ENCODE measurements at regions not wholly inside any gene's neighbourhood (a gene's known extent, or its start where the extent isn't known, plus 50 kb on each side); places are given as distances from the start of the nearest gene placed in this dataset.

- TF ChIP-seq CTCF (IDR thresholded peaks at IDR 0.05; ENCODE audit: low read depth, low read length): no peak
- TF ChIP-seq EZH2phosphoT487 (IDR thresholded peaks at IDR 0.05; ENCODE audit: low read depth): no peak
- Histone ChIP-seq H2AFZ (ENCODE audit: low read depth, low read length) (no peak overlapping the region), H4K20me1 (ENCODE audit: insufficient read depth, low read length) (no peaks in the 10 kb centered on the region), H3K27ac (ENCODE audit: low read length) (no peak overlapping the region), H3K79me2 (ENCODE audit: low read length) (no peaks in the 10 kb centered on the region), H3K4me1 (ENCODE audit: low read length) (no peaks in the 10 kb centered on the region), H3K36me3 (replicated peaks; ENCODE audit: low read depth, low read length) (no peaks in the 10 kb centered on the region), H3K27me3 (ENCODE audit: low read depth, low read length) (no peaks in the 10 kb centered on the region), H3K9ac (ENCODE audit: low read length) (no peak overlapping the region), H3K4me3 (ENCODE audit: low read length) (no peak overlapping the region), H3K9me3 (ENCODE audit: insufficient read depth, low read length) (no peaks in the 10 kb centered on the region), H3K4me2 (ENCODE audit: low read length) (no peak overlapping the region)
Observed at GRCh38 chr20:6492271-6493055, 275.0 kb upstream of the BMP2 start.

- Histone ChIP-seq H3K9ac (ENCODE audit: low read length) (no peak overlapping the region), H3K36me3 (replicated peaks; ENCODE audit: low read depth, low read length) (no peaks in the 10 kb centered on the region), H3K27ac (ENCODE audit: low read length) (no peak overlapping the region), H3K79me2 (ENCODE audit: low read length) (no peaks in the 10 kb centered on the region), H2AFZ (ENCODE audit: low read depth, low read length) (no peak overlapping the region), H4K20me1 (ENCODE audit: insufficient read depth, low read length) (no peaks in the 10 kb centered on the region), H3K4me1 (ENCODE audit: low read length) (no peaks in the 10 kb centered on the region), H3K4me3 (ENCODE audit: low read length) (no peak overlapping the region), H3K4me2 (ENCODE audit: low read length) (no peak overlapping the region), H3K27me3 (ENCODE audit: low read depth, low read length) (no peaks in the 10 kb centered on the region), H3K9me3 (ENCODE audit: insufficient read depth, low read length) (no peaks in the 10 kb centered on the region)
- TF ChIP-seq EZH2phosphoT487 (IDR thresholded peaks at IDR 0.05; ENCODE audit: low read depth) (no peak), CTCF (IDR thresholded peaks at IDR 0.05; ENCODE audit: low read depth, low read length) (no peak)
Observed at GRCh38 chr20:6490849-6491248, 276.6 kb upstream of the BMP2 start.

GRCh38 chr20:6489361-6490171 lies 277.9 kb upstream of the BMP2 start:
- no peak overlapping the region for H3K4me3 ChIP-seq (ENCODE audit: low read length)
- H3K9me3 ChIP-seq (ENCODE audit: insufficient read depth, low read length): no peaks in the 10 kb centered on the region
- H3K27me3 ChIP-seq (ENCODE audit: low read depth, low read length): no peaks in the 10 kb centered on the region
- H3K79me2 ChIP-seq (ENCODE audit: low read length): no peaks in the 10 kb centered on the region
- no peaks in the 10 kb centered on the region for H4K20me1 ChIP-seq (ENCODE audit: insufficient read depth, low read length)
- no peak overlapping the region for H3K9ac ChIP-seq (ENCODE audit: low read length)
- no peak for TF ChIP-seq EZH2phosphoT487 (IDR thresholded peaks at IDR 0.05; ENCODE audit: low read depth)
- TF ChIP-seq CTCF (IDR thresholded peaks at IDR 0.05; ENCODE audit: low read depth, low read length): no peak
- H3K36me3 ChIP-seq (replicated peaks; ENCODE audit: low read depth, low read length): no peaks in the 10 kb centered on the region
- no peak overlapping the region for H3K4me2 ChIP-seq (ENCODE audit: low read length)
- no peak overlapping the region for H2AFZ ChIP-seq (ENCODE audit: low read depth, low read length)
- H3K27ac ChIP-seq (ENCODE audit: low read length): no peak overlapping the region
- no peaks in the 10 kb centered on the region for H3K4me1 ChIP-seq (ENCODE audit: low read length)

DNA sequence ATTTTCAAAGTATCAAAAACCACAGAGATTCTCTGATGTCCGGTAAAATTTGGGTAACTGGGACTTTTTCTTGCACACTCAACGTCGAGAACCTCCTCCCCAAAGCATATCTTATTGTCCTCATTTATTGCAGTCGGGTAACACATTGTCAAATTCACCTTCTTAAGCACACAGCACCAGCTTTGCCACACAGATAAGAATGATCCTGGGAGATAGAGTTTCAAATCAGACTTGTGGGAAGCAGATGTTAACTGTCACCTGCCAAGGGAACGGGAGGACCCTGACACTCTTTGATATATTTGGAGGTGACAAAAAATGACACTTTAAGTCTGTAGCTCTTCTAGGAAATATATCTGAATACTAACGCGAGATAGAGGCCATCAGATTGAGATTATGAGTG lies 282.1 kb upstream of the BMP2 start:
- Histone ChIP-seq H3K4me2 (ENCODE audit: low read length) (no peak overlapping the region), H4K20me1 (ENCODE audit: insufficient read depth, low read length) (no peaks in the 10 kb centered on the region), H2AFZ (ENCODE audit: low read depth, low read length) (no peak overlapping the region), H3K4me3 (ENCODE audit: low read length) (no peak overlapping the region), H3K4me1 (ENCODE audit: low read length) (no peaks in the 10 kb centered on the region), H3K27me3 (ENCODE audit: low read depth, low read length) (no peaks in the 10 kb centered on the region), H3K79me2 (ENCODE audit: low read length) (no peaks in the 10 kb centered on the region), H3K27ac (ENCODE audit: low read length) (no peak overlapping the region), H3K9ac (ENCODE audit: low read length) (no peak overlapping the region), H3K36me3 (replicated peaks; ENCODE audit: low read depth, low read length) (no peaks in the 10 kb centered on the region), H3K9me3 (ENCODE audit: insufficient read depth, low read length) (no peaks in the 10 kb centered on the region)
- TF ChIP-seq EZH2phosphoT487 (IDR thresholded peaks at IDR 0.05; ENCODE audit: low read depth): no peak
- TF ChIP-seq CTCF (IDR thresholded peaks at IDR 0.05; ENCODE audit: low read depth, low read length): no peak
